Thymus (tissue), 11 donors: ENCODE measurements at regions not wholly inside any gene's neighbourhood (a gene's known extent, or its start where the extent isn't known, plus 50 kb on each side); places are given as distances from the start of the nearest gene placed in this dataset.

Experiments
- DNase-seq, 9 donors: peaks; one replicate each; pipeline ENCODE4 v3.0.0-alpha.2; 2013; ENCODE audit warnings: low spot score in 9 of 9, low read depth in 6 of 9, missing footprints in 1 of 9
- H3K27ac ChIP-seq, 2 donors: one replicate each; pipeline ENCODE4 v1.5.1; 2013; ENCODE audit warnings: control low read depth in 1 of 2, low read depth in 1 of 2, low read length in 1 of 2, mild to moderate bottlenecking in 1 of 2, moderate library complexity in 1 of 2
- H3K27me3 ChIP-seq, 2 donors: one replicate each; pipeline ENCODE4 v1.5.1; 2013; ENCODE audit warnings: low read length in 1 of 2; ENCODE audit not compliant: control insufficient read depth in 2 of 2, insufficient read depth in 1 of 2
- H3K36me3 ChIP-seq, 2 donors: one replicate each; pipeline ENCODE4 v1.5.1; 2013; ENCODE audit warnings: low read length in 1 of 2, mild to moderate bottlenecking in 1 of 2, moderate library complexity in 1 of 2; ENCODE audit not compliant: control insufficient read depth in 2 of 2, insufficient read depth in 2 of 2
- H3K4me1 ChIP-seq, 2 donors: one replicate each; pipeline ENCODE4 v1.5.1; 2013; ENCODE audit warnings: low read length in 2 of 2; ENCODE audit not compliant: control insufficient read depth in 2 of 2, insufficient read depth in 2 of 2
- H3K4me3 ChIP-seq, 2 donors: one replicate each; pipeline ENCODE4 v1.5.1; 2013; ENCODE audit warnings: low read length in 2 of 2, control low read depth in 1 of 2, mild to moderate bottlenecking in 1 of 2
- H3K9me3 ChIP-seq, 2 donors: one replicate each; pipeline ENCODE4 v1.5.1; 2013; ENCODE audit warnings: low read length in 1 of 2, mild to moderate bottlenecking in 1 of 2; ENCODE audit not compliant: control insufficient read depth in 2 of 2, insufficient read depth in 1 of 2
- WGBS: extraction: QIAGEN DNeasy Blood & Tissue Kit; methylation state at CpG from one replicate; pipeline ENCODE4 v1.1.7; 2013; 5-methylcytosine and 5-hydroxymethylcytosine counted together
- donor health status: healthy.

DNA sequence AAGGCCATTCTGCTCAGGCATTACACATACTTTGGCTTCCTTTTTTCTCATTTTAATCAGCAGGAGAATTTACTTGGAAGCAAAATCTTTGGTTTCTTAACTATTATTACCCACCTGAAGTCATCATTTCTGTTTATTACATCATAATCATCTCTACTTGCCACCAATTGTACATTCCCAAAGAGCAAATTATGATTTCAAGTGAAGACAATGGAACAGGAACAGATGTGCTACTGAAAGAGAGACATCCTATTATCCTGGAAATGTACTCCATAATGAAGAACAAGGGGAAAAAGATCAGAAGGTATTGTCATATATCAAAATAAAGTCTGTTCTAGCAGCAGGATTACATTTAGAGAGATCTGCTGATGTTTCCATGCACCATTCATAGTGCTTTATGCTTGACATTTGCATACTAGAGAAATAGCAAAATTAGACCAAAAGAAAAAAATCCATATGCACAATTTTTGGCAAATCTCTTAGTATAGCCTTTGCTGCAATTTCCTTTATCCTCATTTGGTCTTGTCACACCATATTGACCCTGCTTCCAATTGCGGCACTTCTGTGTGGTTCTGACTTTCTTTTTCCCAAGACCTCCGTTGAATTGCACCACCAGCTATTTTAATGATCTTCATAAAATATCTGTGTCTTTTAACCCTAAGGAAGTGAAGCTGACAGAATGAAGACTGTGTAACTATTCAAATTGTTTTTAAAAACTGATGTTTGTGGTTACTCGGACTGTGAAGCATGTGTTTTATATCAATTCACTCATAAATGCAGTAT is 683.8 kb downstream of the ZNF385D start:
- WGBS: 78% methylated on average over 3 of the region's 3 CpGs
- no peak for DNase-seq

DNA sequence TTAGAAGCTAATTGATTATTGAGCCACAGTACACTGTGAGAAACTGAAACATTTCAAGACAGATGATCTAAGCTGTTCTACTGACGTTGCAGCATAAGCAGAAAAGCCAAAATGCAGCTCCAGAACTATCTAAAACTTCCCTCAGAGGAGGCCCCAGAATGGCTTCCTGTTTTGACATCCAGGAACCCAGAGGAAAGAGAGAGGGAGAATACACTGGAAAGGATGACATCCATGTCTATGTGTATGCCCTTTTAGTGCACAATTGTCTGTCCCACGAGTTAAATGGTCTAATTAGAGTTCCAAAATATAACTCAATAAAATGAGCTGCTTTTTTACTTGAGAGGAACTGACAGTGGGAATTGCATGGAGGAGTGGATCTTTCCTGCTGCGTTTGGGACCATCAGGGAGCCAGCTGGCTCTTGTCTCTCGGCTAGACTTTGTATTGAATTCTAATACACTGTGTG is 688.1 kb downstream of the ZNF385D start:
- H3K36me3 ChIP-seq: no peaks in the 10 kb centered on the region
- H3K4me1 ChIP-seq: no peaks in the 10 kb centered on the region
- 47% methylated on average over 4 of the region's 4 CpGs for WGBS
- no peaks in the 10 kb centered on the region for H3K27me3 ChIP-seq
- no peak for DNase-seq
- no peak overlapping the region for H3K4me3 ChIP-seq
- H3K27ac ChIP-seq: no peak overlapping the region
- H3K9me3 ChIP-seq: peaks cover 1 to 6% of the 10 kb centered on the region in 2 donors

More for the DNA sequence above, 683.8 kb downstream of the ZNF385D start:
- peaks cover 1 to 8% of the 10 kb centered on the region in 2 donors for H3K9me3 ChIP-seq
- H3K4me1 ChIP-seq: no peaks in the 10 kb centered on the region
- H3K27me3 ChIP-seq: no peaks in the 10 kb centered on the region
- no peaks in the 10 kb centered on the region for H3K36me3 ChIP-seq
- no peak overlapping the region for H3K27ac ChIP-seq
- H3K4me3 ChIP-seq: no peak overlapping the region

DNA sequence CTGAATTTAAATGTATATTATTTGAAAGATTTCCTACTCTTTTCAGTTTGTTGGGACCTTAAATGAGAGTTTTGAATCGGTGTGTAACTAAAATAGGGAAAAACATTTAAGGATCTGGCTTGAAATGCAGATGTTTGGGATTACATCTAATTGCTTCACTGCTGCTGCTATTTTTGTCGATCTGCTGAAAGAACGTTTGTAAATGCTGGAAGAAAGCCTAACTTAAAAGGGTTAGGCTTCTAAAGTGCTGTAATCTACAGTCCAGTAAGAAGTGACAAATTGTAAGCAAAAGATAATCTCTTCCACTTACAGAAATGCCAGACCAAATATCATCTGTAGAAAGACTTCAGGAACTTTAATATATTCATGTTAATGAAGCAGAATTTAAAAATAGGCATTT is 691.6 kb downstream of the ZNF385D start:
- whole genome bisulfite sequencing: 87% methylated on average over 3 of the region's 3 CpGs
- Histone ChIP-seq H3K36me3 (no peaks in the 10 kb centered on the region), H3K27me3 (no peaks in the 10 kb centered on the region), H3K4me1 (no peaks in the 10 kb centered on the region), H3K27ac (no peak overlapping the region), H3K9me3 (no peaks in the 10 kb centered on the region), H3K4me3 (no peak overlapping the region)
- DNase-seq: no peak

DNA sequence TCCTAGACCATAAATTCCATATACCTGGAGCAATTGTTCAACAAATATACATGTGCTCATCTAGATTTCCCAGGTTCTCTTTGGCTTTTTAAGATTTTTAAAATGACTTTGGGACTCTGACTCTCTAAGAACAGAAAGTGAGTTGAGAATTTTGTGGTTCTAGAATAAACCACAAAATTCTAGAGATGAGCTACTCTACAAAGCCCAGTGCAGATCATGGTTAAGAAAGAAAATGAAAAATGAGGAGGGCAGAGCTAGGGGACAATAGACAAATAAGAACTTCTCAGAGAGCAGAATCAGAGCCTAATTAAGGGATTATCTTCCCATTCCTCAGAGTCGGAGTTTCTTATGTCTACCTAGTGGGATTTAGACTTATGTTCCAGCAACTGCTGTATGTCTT is 694.7 kb downstream of the ZNF385D start:
- Histone ChIP-seq H3K4me1 (no peaks in the 10 kb centered on the region), H3K36me3 (no peaks in the 10 kb centered on the region), H3K27ac (no peak overlapping the region), H3K4me3 (no peak overlapping the region), H3K27me3 (no peaks in the 10 kb centered on the region), H3K9me3 (no peaks in the 10 kb centered on the region)
- no peak for DNase-seq
- WGBS: 93% methylated on average over 1 of the region's 1 CpG

DNA sequence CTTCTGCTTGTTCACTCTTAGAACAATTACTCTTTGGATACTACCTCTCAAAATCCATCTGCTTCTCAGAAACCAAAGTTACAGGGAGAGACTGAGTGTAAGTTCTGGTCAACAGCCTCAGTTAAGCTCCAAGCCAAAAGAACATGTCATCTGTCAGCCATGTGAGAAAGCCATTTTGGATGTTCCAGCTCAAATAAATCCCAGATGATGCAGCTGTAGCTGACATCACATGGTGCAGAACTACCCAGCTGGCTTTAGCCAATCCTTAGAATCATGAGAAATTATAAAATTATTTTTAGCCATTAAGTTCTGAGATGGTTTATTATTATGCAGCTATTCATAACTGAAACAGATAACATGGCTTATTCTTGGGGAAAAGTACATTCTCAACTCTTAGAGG is 696.0 kb downstream of the ZNF385D start:
- Histone ChIP-seq H3K4me1 (no peaks in the 10 kb centered on the region), H3K27ac (no peak overlapping the region), H3K27me3 (no peaks in the 10 kb centered on the region), H3K36me3 (no peaks in the 10 kb centered on the region), H3K9me3 (no peaks in the 10 kb centered on the region), H3K4me3 (no peak overlapping the region)
- no peak for DNase-seq

DNA sequence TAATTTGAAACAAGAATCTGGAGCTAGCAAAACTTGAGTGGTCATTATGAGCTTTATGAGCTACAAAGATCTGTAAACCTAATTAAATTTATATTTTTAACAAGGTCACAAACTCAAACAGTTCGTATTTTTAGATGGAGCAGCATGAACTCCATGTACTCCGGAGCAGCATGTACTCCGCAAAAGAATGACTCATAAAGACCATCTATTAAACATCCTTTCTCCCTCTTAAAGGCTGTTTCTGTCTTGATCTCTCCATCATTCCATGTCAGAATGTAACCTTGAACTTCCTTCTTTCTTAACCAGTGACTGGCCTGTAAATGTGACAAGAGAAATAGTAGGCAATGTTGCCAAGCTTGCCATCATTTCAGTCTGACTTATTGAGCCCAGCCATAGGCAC is 696.9 kb downstream of the ZNF385D start:
- no peak overlapping the region for H3K4me3 ChIP-seq
- no peak overlapping the region for H3K27ac ChIP-seq
- no peaks in the 10 kb centered on the region for H3K27me3 ChIP-seq
- H3K4me1 ChIP-seq: no peaks in the 10 kb centered on the region
- no peaks in the 10 kb centered on the region for H3K36me3 ChIP-seq
- WGBS: 93% methylated on average over 3 of the region's 3 CpGs
- DNase-seq: no peak
- no peaks in the 10 kb centered on the region for H3K9me3 ChIP-seq

DNA sequence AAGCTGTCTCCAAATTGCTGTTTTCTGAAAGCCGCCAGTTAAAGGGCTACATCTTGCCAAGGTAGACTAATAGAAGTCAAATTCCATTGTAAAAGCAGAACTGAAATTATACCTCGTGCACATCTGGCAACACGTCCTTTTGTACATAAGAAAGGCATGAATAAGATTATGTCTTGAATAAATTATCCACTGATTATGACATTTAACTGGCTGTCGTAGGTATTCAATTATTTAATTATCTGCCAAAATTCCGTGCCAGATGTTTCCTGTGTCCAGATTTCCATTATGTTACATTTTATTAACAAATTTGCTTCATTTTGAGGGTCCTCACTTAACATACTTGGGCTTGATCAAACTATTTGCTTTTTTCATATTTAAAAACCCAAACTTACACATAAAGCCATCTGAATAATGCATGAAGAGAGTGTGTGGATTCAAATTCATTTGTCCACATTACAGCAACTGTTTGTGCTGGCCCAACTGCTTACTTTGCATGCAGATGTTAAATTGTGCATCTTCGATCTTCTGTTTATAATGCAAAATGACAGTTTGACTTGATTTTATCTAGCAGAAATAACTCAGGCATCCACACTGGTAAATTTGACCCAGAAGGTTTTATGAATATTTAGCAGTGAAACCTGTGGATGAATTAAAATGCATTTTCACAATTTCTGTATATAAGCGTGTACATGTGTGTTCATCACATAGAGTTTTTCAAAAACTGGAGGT is 701.5 kb downstream of the ZNF385D start:
- no peak for DNase-seq
- H3K4me3 ChIP-seq: no peak overlapping the region
- WGBS: 88% methylated on average over 7 of the region's 7 CpGs

DNA sequence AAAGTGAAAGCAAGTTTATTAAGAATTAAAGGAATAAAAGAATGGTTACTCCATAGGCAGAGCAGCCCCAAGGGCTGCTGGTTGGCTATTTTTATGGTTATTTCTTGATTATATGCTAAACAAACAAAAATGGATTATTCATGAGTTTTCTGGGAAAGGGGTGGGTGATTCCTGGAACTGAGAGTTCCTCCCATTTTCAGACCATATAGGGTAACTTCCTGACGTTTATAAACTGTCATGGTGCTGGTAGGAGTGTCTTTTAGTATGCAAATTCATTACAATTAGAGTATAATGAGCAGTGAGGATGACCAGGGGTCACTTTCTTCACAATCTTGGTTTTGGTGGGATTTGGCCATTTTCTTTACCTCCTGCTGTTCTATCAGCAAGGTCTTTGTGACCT is 707.9 kb downstream of the ZNF385D start:
- no peak for DNase-seq
- 49% methylated on average over 1 of the region's 1 CpG for WGBS

More for the DNA sequence above, 701.5 kb downstream of the ZNF385D start:
- Histone ChIP-seq H3K27ac (no peak overlapping the region), H3K27me3 (no peaks in the 10 kb centered on the region), H3K4me1 (no peaks in the 10 kb centered on the region), H3K9me3 (no peaks in the 10 kb centered on the region), H3K36me3 (no peaks in the 10 kb centered on the region)

DNA sequence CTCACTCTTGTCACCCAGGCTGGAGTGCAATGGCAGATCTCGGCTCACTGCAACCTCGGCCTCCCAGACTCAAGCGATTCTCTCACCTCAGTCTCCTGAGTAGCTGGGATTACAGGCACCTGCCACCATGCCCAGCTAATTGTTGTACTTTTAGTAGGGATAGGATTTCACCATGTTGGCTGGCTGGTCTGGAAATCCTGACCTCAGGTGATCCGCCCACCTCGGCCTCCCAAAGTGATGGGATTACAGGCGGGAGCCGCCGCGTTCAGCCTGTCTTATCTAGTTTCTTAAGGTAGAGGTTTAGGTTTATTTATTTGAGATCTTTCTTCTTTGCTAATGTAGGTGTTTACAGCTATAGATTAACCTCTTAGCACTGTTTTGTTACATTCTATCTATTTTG is 708.8 kb downstream of the ZNF385D start:
- H3K4me3 ChIP-seq: no peak overlapping the region
- H3K9me3 ChIP-seq: no peaks in the 10 kb centered on the region
- H3K36me3 ChIP-seq: no peaks in the 10 kb centered on the region
- no peak overlapping the region for H3K27ac ChIP-seq
- H3K4me1 ChIP-seq: no peaks in the 10 kb centered on the region
- no peak for DNase-seq
- 95% methylated on average over 9 of the region's 9 CpGs for WGBS
- H3K27me3 ChIP-seq: no peaks in the 10 kb centered on the region

More for the DNA sequence above, 707.9 kb downstream of the ZNF385D start:
- H3K4me3 ChIP-seq: no peak overlapping the region
- no peaks in the 10 kb centered on the region for H3K4me1 ChIP-seq
- H3K27me3 ChIP-seq: no peaks in the 10 kb centered on the region
- no peaks in the 10 kb centered on the region for H3K36me3 ChIP-seq
- no peak overlapping the region for H3K27ac ChIP-seq
- H3K9me3 ChIP-seq: no peaks in the 10 kb centered on the region
